ENCODE measurements at regions not wholly inside any gene's neighbourhood (a gene's known extent, or its start where the extent isn't known, plus 50 kb on each side); places are given as distances from the start of the nearest gene placed in this dataset.

- no peak for DNase-seq
These were observed 587.2 kb downstream of the PTPRU start for GRCh38 chr1:29823561-29823960.

- peak; percentile 44 for DNase-seq
These were observed 585.3 kb downstream of the PTPRU start for GRCh38 chr1:29821605-29822004.

- DNase-seq: no peak
These were observed 584.1 kb downstream of the PTPRU start for GRCh38 chr1:29820401-29820800.

- DNase-seq: no peak
These were observed 576.2 kb downstream of the PTPRU start for GRCh38 chr1:29812408-29813135.

- no peak for DNase-seq
These were observed 575.5 kb downstream of the PTPRU start for GRCh38 chr1:29811727-29812407.

DNA sequence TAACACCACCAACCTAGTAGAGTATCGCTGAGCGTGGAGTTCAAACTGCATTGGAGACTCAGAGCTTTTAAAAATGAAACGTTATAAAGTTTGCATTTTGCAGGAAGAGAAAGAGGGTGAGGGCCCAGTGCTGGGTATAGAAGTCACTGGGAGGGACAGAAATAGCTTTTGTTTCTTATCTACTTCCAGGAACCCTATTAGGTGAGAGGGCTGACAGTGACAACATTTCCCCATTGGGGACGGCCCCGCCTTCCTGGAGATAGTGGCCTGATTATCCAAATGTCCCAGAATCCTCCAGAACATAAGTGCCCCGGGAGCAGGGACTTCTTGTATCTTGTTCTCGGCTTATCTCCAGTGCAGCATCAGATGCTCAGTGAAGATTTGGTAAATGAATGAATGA lies 574.9 kb downstream of the PTPRU start:
- no peak for DNase-seq

- DNase-seq: no peak
These were observed 574.1 kb downstream of the PTPRU start for GRCh38 chr1:29810121-29811120.

DNA sequence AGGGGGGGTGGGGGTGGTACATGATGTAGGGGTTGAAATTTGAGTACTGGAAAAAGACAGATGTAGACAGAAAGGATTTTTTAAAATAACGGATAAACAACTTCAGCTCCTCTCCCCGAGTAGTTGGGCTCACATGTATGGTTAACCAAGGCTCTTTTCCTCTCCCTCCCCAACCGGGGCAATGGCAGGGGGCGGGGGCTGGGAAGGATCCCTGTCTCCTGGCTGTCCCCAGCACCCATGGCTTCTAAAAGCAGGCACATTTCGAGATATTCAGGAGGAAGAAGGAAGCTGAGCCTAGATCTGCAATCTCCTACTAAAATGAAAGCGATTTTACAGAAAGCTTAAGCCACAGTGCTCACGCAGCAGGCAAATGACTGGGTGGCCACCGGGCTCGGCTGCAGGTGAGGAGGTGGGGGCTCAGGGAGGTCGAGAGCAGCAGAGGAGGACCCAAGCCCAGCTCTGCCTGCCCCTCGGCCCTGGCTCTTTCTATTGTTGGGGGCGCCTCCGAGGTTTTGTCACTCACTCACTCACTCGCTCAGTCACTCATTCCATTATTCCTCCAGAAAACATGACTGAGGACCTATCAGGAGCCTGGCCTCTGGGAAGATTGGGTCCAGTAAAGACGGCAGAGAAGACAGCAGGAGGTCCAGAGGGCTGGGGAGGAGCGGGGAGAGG lies 573.3 kb downstream of the PTPRU start:
- DNase-seq: no peak

DNA sequence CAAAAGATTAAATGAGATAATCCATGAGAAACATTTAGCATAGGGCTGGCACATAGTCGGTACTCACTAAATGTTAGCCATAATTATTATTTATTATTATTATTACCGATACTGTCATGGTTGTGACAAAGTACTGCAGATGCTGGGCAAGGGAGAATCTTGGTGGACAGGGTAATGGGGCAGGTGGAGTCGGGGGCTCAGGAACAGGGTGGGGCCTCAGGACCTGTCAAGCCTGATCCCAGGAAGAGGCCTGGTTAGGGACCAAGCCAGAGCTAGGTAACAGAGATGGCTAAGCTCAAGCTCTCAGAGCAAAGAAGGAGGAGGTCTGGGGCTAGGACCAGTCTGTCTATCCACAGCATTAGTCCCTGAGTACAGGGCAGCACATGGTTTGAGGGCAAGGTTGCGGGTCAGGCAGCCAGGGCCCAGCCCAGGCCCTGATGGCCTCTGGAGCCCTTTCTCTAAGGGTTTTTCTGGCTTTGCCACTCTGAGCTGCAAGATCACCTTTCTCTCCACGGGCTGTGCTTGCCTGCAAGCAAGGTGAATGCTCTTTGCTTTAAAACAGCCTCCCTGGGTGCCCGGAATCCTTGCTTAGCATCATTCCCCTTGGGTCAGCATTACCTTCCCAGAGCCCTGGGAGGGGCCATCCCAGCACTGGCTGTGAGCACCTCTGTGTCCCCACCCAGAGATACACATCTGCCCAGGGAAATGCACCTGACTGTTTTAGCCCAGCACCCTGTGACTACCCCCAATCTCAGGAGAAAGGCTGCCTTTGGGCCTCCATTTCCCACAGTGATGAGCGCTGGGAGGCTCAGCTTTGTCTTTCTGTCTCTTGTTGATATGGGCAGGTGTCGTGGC lies 572.0 kb downstream of the PTPRU start:
- no peak for DNase-seq

GRCh38 chr1:29807689-29808088 lies 571.4 kb downstream of the PTPRU start:
- DNase-seq: no peak

- no peak for DNase-seq
These were observed 570.5 kb downstream of the PTPRU start for GRCh38 chr1:29806646-29807319.

GRCh38 chr1:29805896-29806160 lies 569.5 kb downstream of the PTPRU start:
- no peak for DNase-seq

GRCh38 chr1:29805122-29805895 lies 569.0 kb downstream of the PTPRU start:
- DNase-seq: no peak

- no peak for DNase-seq
These were observed 568.0 kb downstream of the PTPRU start for GRCh38 chr1:29804181-29804899.

DNA sequence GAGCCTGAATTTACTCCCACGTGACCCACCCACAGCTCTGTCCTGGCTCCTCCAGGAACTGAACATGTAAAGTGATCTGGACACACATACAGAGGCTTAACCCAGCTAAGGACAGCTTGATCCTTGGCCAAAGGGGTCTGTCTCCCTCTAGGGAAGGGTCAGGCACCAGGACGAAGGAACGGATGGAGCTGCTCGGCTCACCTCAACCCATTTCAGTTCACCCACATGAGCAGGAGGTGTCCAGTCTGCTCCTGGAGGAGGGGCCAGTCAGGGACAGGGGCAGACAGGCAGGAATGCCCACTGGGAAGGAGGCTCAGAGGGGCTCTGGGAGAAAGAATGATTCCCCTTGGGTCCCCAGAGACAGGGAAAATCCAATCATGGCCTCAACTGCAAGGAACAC lies 567.2 kb downstream of the PTPRU start:
- DNase-seq: no peak

DNA sequence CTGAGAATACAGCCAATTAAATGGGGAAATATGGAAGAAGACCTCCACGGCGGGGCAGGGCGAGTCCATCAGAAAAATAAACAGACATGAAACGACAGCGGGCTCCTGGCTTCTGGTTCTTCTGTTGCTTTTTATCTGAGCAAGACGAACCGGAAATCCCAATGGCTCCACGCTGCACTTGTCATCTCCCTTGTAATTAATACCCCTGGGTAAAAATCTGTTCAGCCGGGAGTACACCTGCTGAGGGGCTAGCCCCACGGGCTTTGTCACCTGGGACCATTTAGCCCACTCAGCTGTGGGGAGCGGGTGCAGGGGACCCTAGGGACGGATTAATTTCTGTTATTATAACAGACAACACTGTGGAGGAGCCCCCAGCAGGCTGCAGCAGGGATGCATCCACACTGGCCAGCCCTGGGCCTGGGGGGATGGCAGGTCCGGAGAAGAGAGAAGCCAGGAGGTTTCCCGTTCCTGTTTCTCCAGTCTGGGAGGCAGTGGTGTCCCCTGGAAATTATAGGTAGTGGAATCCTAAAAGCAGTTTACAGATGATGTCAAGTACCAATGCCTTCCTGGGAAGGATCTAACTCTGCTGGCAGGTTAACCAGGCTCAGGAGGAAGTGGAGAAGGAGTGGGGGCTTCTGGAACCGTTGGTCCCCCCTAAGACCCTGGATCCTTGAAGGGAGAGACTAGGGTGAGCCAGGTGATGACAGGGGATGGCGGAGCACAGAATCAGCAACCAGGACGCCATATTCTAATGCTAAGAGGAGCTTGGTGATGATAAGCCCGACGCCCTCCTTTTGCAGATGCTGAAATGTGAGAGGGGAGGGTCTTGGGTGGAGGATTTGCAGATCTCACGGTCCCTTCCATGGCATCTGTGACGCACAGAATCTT lies 566.1 kb downstream of the PTPRU start:
- DNase-seq: peak; percentile 91

DNA sequence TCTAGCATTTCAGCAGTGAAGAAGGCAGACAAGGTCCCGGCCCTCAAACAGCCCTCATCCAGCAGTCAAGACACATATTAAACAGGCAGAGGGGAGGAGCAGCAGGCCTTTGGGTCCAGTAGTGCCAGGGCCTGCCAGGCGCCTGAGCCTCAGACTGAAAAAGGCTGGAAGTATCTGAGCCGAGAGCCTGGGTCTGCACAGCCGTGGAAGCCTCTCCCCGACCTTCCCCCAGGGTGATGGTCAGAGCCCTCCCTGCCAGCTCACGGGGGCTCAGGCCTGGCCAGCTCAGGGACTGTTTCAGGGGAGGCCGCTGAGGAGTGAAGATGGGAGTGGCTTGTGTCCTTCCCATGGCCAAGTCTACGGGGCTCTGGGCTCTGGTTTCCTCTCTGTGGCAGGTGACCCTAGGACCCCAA lies 565.2 kb downstream of the PTPRU start:
- no peak for DNase-seq

GRCh38 chr1:29801003-29801402 lies 564.7 kb downstream of the PTPRU start:
- DNase-seq: no peak

DNA sequence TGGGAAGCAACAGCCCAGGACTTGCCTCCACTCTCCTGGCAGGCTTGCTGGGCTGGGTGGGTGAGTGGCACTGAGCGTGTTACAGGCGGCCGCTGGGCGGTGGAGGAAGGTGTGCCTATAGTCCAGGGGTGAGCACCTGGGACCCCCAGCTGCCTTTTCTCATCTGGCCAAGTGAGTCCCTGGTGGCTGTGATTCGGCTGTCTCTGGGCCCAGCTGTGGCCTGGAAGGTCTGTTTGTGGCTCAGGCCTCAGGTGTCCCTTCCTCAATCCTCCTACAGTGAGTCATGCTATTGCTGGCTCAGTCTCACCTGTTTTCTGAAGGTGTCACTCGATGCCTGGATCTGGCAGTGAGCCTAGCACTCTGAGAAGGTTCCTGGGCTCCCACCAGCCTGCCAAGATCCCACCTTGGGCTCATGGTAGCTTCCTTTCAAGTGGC lies 564.2 kb downstream of the PTPRU start:
- DNase-seq: no peak

Measured in DMS153 (cell line).